ENCODE measurements at regions not wholly inside any gene's neighbourhood (a gene's known extent, or its start where the extent isn't known, plus 50 kb on each side); places are given as distances from the start of the nearest gene placed in this dataset.
"Not testable (repeated sequence)": the region's sequence is repeated elsewhere in the genome, so short reads cannot be mapped to it uniquely, and the experiment has no call there.

GRCh38 chr4:40687676-40688389 lies 58.2 kb upstream of the RBM47 start:
- no peak overlapping the region for H3K4me3 ChIP-seq (ENCODE audit: low read depth, low read length)
- in situ Hi-C loops (cut with HindIII; ENCODE audit: low sequenced_read_pairs), result no loop called here
- TF ChIP-seq CTCF (IDR thresholded peaks at IDR 0.05; ENCODE audit: low read depth, low read length, missing control alignments), result no peak
- no peak for DNase-seq (ENCODE audit: low read depth)

- H3K4me3 ChIP-seq (ENCODE audit: low read depth, low read length), result no peak overlapping the region
- in situ Hi-C loops (cut with HindIII; ENCODE audit: low sequenced_read_pairs), result no loop called here
- TF ChIP-seq CTCF (IDR thresholded peaks at IDR 0.05; ENCODE audit: low read depth, low read length, missing control alignments), result no peak
- no peak for DNase-seq (ENCODE audit: low read depth)
Measured at GRCh38 chr4:40688446-40689095, 58.9 kb upstream of the RBM47 start.

GRCh38 chr4:40693946-40694345 lies 55.8 kb upstream of the NSUN7 start:
- no peak for TF ChIP-seq CTCF (IDR thresholded peaks at IDR 0.05; ENCODE audit: low read depth, low read length, missing control alignments)
- DNase-seq (ENCODE audit: low read depth), result no peak
- in situ Hi-C loops (cut with HindIII; ENCODE audit: low sequenced_read_pairs), result no loop called here

GRCh38 chr4:40697476-40697875 lies 52.3 kb upstream of the NSUN7 start:
- DNase-seq (ENCODE audit: low read depth); in situ Hi-C loops (cut with HindIII; ENCODE audit: low sequenced_read_pairs); H3K4me3 ChIP-seq (ENCODE audit: low read depth, low read length): not testable (repeated sequence)

More at GRCh38 chr4:40693946-40694345, 55.8 kb upstream of the NSUN7 start:
- H3K4me3 ChIP-seq (ENCODE audit: low read depth, low read length), result no peak overlapping the region

GRCh38 chr4:40698733-40699132 lies 51.0 kb upstream of the NSUN7 start:
- H3K4me3 ChIP-seq (ENCODE audit: low read depth, low read length), result no peak overlapping the region
- in situ Hi-C loops (cut with HindIII; ENCODE audit: low sequenced_read_pairs), result no loop called here
- DNase-seq (ENCODE audit: low read depth), result no peak
- no peak for TF ChIP-seq CTCF (IDR thresholded peaks at IDR 0.05; ENCODE audit: low read depth, low read length, missing control alignments)

- peak; percentile 76 for DNase-seq (ENCODE audit: low read depth)
- in situ Hi-C loops (cut with HindIII; ENCODE audit: low sequenced_read_pairs), result no loop called here
- TF ChIP-seq CTCF (IDR thresholded peaks at IDR 0.05; ENCODE audit: low read depth, low read length, missing control alignments), result no peak
- H3K4me3 ChIP-seq (ENCODE audit: low read depth, low read length), result no peak overlapping the region
Measured at GRCh38 chr4:40699648-40700047, 50.1 kb upstream of the NSUN7 start.

Measured in astrocyte of the cerebellum (primary cell).